Keratinocyte (primary cell): ENCODE measurements at regions not wholly inside any gene's neighbourhood (a gene's known extent, or its start where the extent isn't known, plus 50 kb on each side); places are given as distances from the start of the nearest gene placed in this dataset.

Experiments
- DNase-seq: peaks from one replicate; pipeline ENCODE4 v3.0.0-alpha.2; 2011; ENCODE audit warnings: low read depth, missing footprints, low spot score
- FAIRE-seq: peaks from 2 replicates; lab custom pipeline; 2011; peaks lifted over from hg19 to GRCh38; lab: Jason Lieb, UNC
- H2AFZ ChIP-seq: 2 replicates; pipeline ENCODE4 v1.6.0; 2012; ENCODE audit warnings: low read length, control low read depth, inconsistent platforms; ENCODE audit not compliant: control insufficient read depth
- H3K27ac ChIP-seq: 2 replicates; pipeline ENCODE4 v1.5.1; 2011; ENCODE audit warnings: low read length; ENCODE audit not compliant: control insufficient read depth, insufficient read depth
- H3K27me3 ChIP-seq: 3 replicates; pipeline ENCODE4 v1.6.0; 2011; ENCODE audit warnings: low read length; ENCODE audit not compliant: control insufficient read depth, insufficient read depth; ENCODE audit errors: extremely low read depth
- H3K36me3 ChIP-seq, 2 experiments: 2 replicates in 1 of 2; 3 replicates in 1 of 2; pipeline ENCODE4 v1.5.1; 2011; ENCODE audit warnings: low read length in 2 of 2, mild to moderate bottlenecking in 1 of 2; ENCODE audit not compliant: control insufficient read depth in 2 of 2, insufficient read depth in 2 of 2; ENCODE audit errors: extremely low read depth in 1 of 2
- H3K4me1 ChIP-seq: 3 replicates; pipeline ENCODE4 v1.5.1; 2011; ENCODE audit warnings: low read length; ENCODE audit not compliant: control insufficient read depth, insufficient read depth; ENCODE audit errors: extremely low read depth
- H3K4me2 ChIP-seq: 3 replicates; pipeline ENCODE4 v1.6.0; 2011; ENCODE audit warnings: low read depth, low read length; ENCODE audit not compliant: control insufficient read depth, insufficient read depth; ENCODE audit errors: extremely low read depth
- H3K4me3 ChIP-seq, 3 experiments: fragments of 200-600 bp in 1 of 3; sonication (generic) in 1 of 3; 2 replicates in 2 of 3; 3 replicates in 1 of 3; pipeline ENCODE4 v1.5.1; 2011 to 2016; ENCODE audit warnings: low read length in 3 of 3, mild to moderate bottlenecking in 3 of 3, control low read depth in 2 of 3, inconsistent platforms in 1 of 3, low read depth in 1 of 3, mixed read lengths in 1 of 3, mixed run types in 1 of 3, moderate library complexity in 1 of 3; ENCODE audit not compliant: control insufficient read depth in 2 of 3, insufficient read depth in 2 of 3; ENCODE audit errors: extremely low read depth in 1 of 3
- H3K79me2 ChIP-seq: 2 replicates; pipeline ENCODE4 v1.6.0; 2012; ENCODE audit warnings: low read length; ENCODE audit not compliant: control insufficient read depth, insufficient read depth
- H3K9ac ChIP-seq: 3 replicates; pipeline ENCODE4 v1.6.0; 2011; ENCODE audit warnings: low read length; ENCODE audit not compliant: control insufficient read depth, insufficient read depth; ENCODE audit errors: extremely low read depth
- H3K9me1 ChIP-seq: 3 replicates; pipeline ENCODE4 v1.6.0; 2011; ENCODE audit warnings: low read length; ENCODE audit not compliant: control insufficient read depth, insufficient read depth; ENCODE audit errors: extremely low read depth
- H3K9me3 ChIP-seq: 2 replicates; pipeline ENCODE4 v1.5.1; 2012; ENCODE audit warnings: low read depth, low read length; ENCODE audit not compliant: control insufficient read depth
- H4K20me1 ChIP-seq: 3 replicates; pipeline ENCODE4 v1.6.0; 2011; ENCODE audit warnings: low read length; ENCODE audit not compliant: control insufficient read depth, insufficient read depth; ENCODE audit errors: extremely low read depth
- CTCF ChIP-seq, 3 experiments: IDR thresholded peaks in 1 of 3; conservative IDR thresholded peaks in 1 of 3; optimal IDR thresholded peaks in 1 of 3; 2 replicates in 2 of 3; 3 replicates in 1 of 3; pipeline versions ENCODE3 to v1.5.1; 2011; ENCODE audit warnings: low read length in 3 of 3, mild to moderate bottlenecking in 3 of 3, moderate library complexity in 2 of 3, control low read depth in 1 of 3, inconsistent platforms in 1 of 3; ENCODE audit not compliant: insufficient read depth in 2 of 3; ENCODE audit errors: extremely low read depth in 1 of 3
- EZH2 ChIP-seq: IDR thresholded peaks from one replicate; pipeline ENCODE4 v1.6.1; 2012; ENCODE audit warnings: inconsistent platforms, mild to moderate bottlenecking, low read length, moderate library complexity
- dilution Hi-C: fragments of 300-500 bp; cut with MboI; formaldehyde crosslinking; loops from one replicate; pipeline ENCODE4 v1.7.0; 2020; ENCODE audit warnings: low sequenced_read_pairs; ENCODE audit not compliant: extremely low pct_ligation_motif_present

GRCh38 chr5:12113062-12113461, 208.8 kb upstream of the CTNND2 start:
- dilution Hi-C loops = no loop called here
- Histone ChIP-seq H3K36me3 (no peaks in the 10 kb centered on the region), H2AFZ (no peak overlapping the region), H3K27me3 (no peaks in the 10 kb centered on the region), H3K4me1 (no peaks in the 10 kb centered on the region), H4K20me1 (no peaks in the 10 kb centered on the region), H3K4me2 (no peak overlapping the region), H3K79me2 (no peaks in the 10 kb centered on the region), H3K4me3 (no peak overlapping the region), H3K9me3 (peaks cover 2% of the 10 kb centered on the region), H3K9ac (no peak overlapping the region), H3K9me1 (no peaks in the 10 kb centered on the region), H3K27ac (no peak overlapping the region)
- TF ChIP-seq CTCF (optimal IDR thresholded peaks at IDR 0.05 in 1 of 3, IDR thresholded peaks at IDR 0.05 in 1 of 3, conservative IDR thresholded peaks at IDR 0.05 in 1 of 3; ENCODE audit: extremely low read depth in 1 of 3, insufficient read depth in 2 of 3, low read length in 3 of 3) (no peak), EZH2 (no peak)
- no peak for FAIRE-seq
- no peak for DNase-seq

GRCh38 chr5:12111261-12111660, 207.0 kb upstream of the CTNND2 start:
- H3K9me3 ChIP-seq = peaks cover 2% of the 10 kb centered on the region
- dilution Hi-C loops = no loop called here
- DNase-seq = no peak
- no peak overlapping the region for H3K4me3 ChIP-seq
- no peaks in the 10 kb centered on the region for H3K27me3 ChIP-seq
- no peaks in the 10 kb centered on the region for H3K9me1 ChIP-seq
- H3K9ac ChIP-seq = no peak overlapping the region
- no peak overlapping the region for H2AFZ ChIP-seq
- H3K4me2 ChIP-seq = no peak overlapping the region
- TF ChIP-seq CTCF (optimal IDR thresholded peaks at IDR 0.05 in 1 of 3, IDR thresholded peaks at IDR 0.05 in 1 of 3, conservative IDR thresholded peaks at IDR 0.05 in 1 of 3; ENCODE audit: extremely low read depth in 1 of 3, insufficient read depth in 2 of 3, low read length in 3 of 3) (no peak), EZH2 (no peak)
- no peaks in the 10 kb centered on the region for H3K36me3 ChIP-seq
- H3K79me2 ChIP-seq = no peaks in the 10 kb centered on the region
- no peaks in the 10 kb centered on the region for H4K20me1 ChIP-seq
- H3K27ac ChIP-seq = no peak overlapping the region
- FAIRE-seq = no peak
- H3K4me1 ChIP-seq = no peaks in the 10 kb centered on the region
